Midbrain (tissue), 1 donor: ENCODE measurements at regions not wholly inside any gene's neighbourhood (a gene's known extent, or its start where the extent isn't known, plus 50 kb on each side); places are given as distances from the start of the nearest gene placed in this dataset.

Source experiments
- DNase-seq: peaks from one replicate; lab custom pipeline; 2025; lab: John Stamatoyannopoulos, UW

GRCh38 chr12:91922139-91922538, 223.5 kb downstream of the BTG1 start:
- no peak for DNase-seq

- no peak for DNase-seq
Measured at GRCh38 chr12:91921555-91921954, 224.1 kb downstream of the BTG1 start.

- no peak for DNase-seq
Measured at GRCh38 chr12:91920741-91921140, 224.9 kb downstream of the BTG1 start.

- no peak for DNase-seq
Measured at GRCh38 chr12:91920276-91920675, 225.4 kb downstream of the BTG1 start.

GRCh38 chr12:91918431-91918830, 227.2 kb downstream of the BTG1 start:
- no peak for DNase-seq

GRCh38 chr12:91914701-91915100, 230.9 kb downstream of the BTG1 start:
- DNase-seq: no peak

- DNase-seq: no peak
Measured at GRCh38 chr12:91913651-91914050, 232.0 kb downstream of the BTG1 start.

- DNase-seq: no peak
Measured at GRCh38 chr12:91913124-91913523, 232.5 kb downstream of the BTG1 start.

- DNase-seq: no peak
Measured at GRCh38 chr12:91912178-91912577, 233.5 kb downstream of the BTG1 start.

- no peak for DNase-seq
Measured at GRCh38 chr12:91910871-91911388, 234.7 kb downstream of the BTG1 start.

GRCh38 chr12:91902860-91903683, 242.6 kb downstream of the BTG1 start:
- DNase-seq: no peak

GRCh38 chr12:91901381-91902074, 244.1 kb downstream of the BTG1 start:
- DNase-seq: no peak

GRCh38 chr12:91900971-91901370, 244.7 kb downstream of the BTG1 start:
- no peak for DNase-seq

- no peak for DNase-seq
Measured at GRCh38 chr12:91899056-91899455, 246.6 kb downstream of the BTG1 start.

GRCh38 chr12:91897025-91897515, 248.6 kb downstream of the BTG1 start:
- no peak for DNase-seq

- no peak for DNase-seq
Measured at GRCh38 chr12:91896286-91897024, 249.2 kb downstream of the BTG1 start.

GRCh38 chr12:91894911-91895310, 250.7 kb downstream of the BTG1 start:
- no peak for DNase-seq

GRCh38 chr12:91893476-91893875, 252.2 kb downstream of the BTG1 start:
- no peak for DNase-seq

GRCh38 chr12:91892081-91892855, 253.4 kb downstream of the BTG1 start:
- no peak for DNase-seq

GRCh38 chr12:91890742-91891141, 254.9 kb downstream of the BTG1 start:
- DNase-seq: no peak

- no peak for DNase-seq
Measured at GRCh38 chr12:91889910-91890309, 255.7 kb downstream of the BTG1 start.

GRCh38 chr12:91889059-91889458, 256.6 kb downstream of the BTG1 start:
- DNase-seq: no peak
